K562 (cell line): ENCODE measurements at regions not wholly inside any gene's neighbourhood (a gene's known extent, or its start where the extent isn't known, plus 50 kb on each side); places are given as distances from the start of the nearest gene placed in this dataset.

Experiments used
- ATAC-seq: fragments of 200-7000 bp; cut with Tn5 transposase; 3 replicates; pipeline ENCODE4 v1.9.1; 2020; ENCODE audit warnings: moderate library complexity
- BruUV-seq: library from RNA; stranded (reverse); fragments of 400-500 nt; replicated peaks from 2 replicates; lab custom pipeline; 2021; lab: Mats Ljungman, UMichigan
- CTCF ChIA-PET: fragments of 300-600 bp; formaldehyde crosslinking; extraction: SDS; loops from one replicate; lab custom pipeline; 2021; ENCODE audit warnings: low intra/inter-chr PET ratio; lab: Yijun Ruan, JAX
- POLR2A ChIA-PET: fragments of 300-600, 350-650 bp; sonication (Branson Sonifier 250); formaldehyde crosslinking; extraction: SDS; loops from one replicate; lab custom pipeline; 2021; ENCODE audit warnings: antibody characterized with exemption, inconsistent platforms; lab: Yijun Ruan, JAX
- DNase-seq, 4 experiments: peaks; one replicate each; pipeline versions ENCODE4 v3.0.0 to v3.0.0-alpha.2; 2011 to 2018; ENCODE audit warnings: low spot score in 3 of 4, mixed read lengths in 3 of 4; ENCODE audit errors: extremely low read depth in 1 of 4
- FAIRE-seq: peaks from 2 replicates; lab custom pipeline; 2011; peaks lifted over from hg19 to GRCh38; lab: Jason Lieb, UNC
- H2AFZ ChIP-seq: 2 replicates; pipeline ENCODE4 v1.6.0; 2011; ENCODE audit warnings: low read depth, low read length, control low read depth, inconsistent platforms
- H3K27ac ChIP-seq: fragments of 200-600 bp; 3 replicates; pipeline ENCODE4 v1.8.0; 2011; ENCODE audit warnings: low read depth, mild to moderate bottlenecking, control low read depth, inconsistent platforms, low read length, moderate library complexity, mixed read lengths; ENCODE audit errors: extremely low read depth
- H3K27me3 ChIP-seq, 2 experiments: fragments of 300-600 bp in 1 of 2; 2 replicates in 1 of 2; 3 replicates in 1 of 2; pipeline versions ENCODE4 v1.6.0 to v1.8.0; 2011; ENCODE audit warnings: inconsistent platforms in 2 of 2, low read length in 2 of 2, mild to moderate bottlenecking in 1 of 2, mixed read lengths in 1 of 2, moderate library complexity in 1 of 2; ENCODE audit not compliant: control insufficient read depth in 2 of 2, insufficient read depth in 2 of 2
- H3K36me3 ChIP-seq: fragments of 300-600 bp; 3 replicates; pipeline ENCODE4 v1.8.0; 2011; ENCODE audit warnings: mild to moderate bottlenecking, low read length, inconsistent platforms; ENCODE audit not compliant: control insufficient read depth, insufficient read depth
- H3K4me1 ChIP-seq, 2 experiments: fragments of 200-600 bp in 1 of 2; replicated peaks in 1 of 2; 2 replicates in 1 of 2; 3 replicates in 1 of 2; pipeline versions ENCODE4 v1.5.1 to v1.8.0; 2011; ENCODE audit warnings: inconsistent platforms in 2 of 2, low read length in 2 of 2, mild to moderate bottlenecking in 1 of 2, mixed read lengths in 1 of 2, moderate library complexity in 1 of 2; ENCODE audit not compliant: control insufficient read depth in 2 of 2, insufficient read depth in 2 of 2
- H3K4me2 ChIP-seq: 2 replicates; pipeline ENCODE4 v1.6.1; 2011; ENCODE audit warnings: low read length, control low read depth, inconsistent platforms, mixed read lengths; ENCODE audit not compliant: insufficient read depth
- H3K4me3 ChIP-seq: fragments of 200-600 bp; sonication (generic), shearing (Covaris generic); 2 replicates; pipeline ENCODE4 v1.5.1; 2016; ENCODE audit warnings: control low read depth, inconsistent platforms
- H3K79me2 ChIP-seq: fragments of 200-600 bp; 3 replicates; pipeline ENCODE4 v1.8.0; 2011; ENCODE audit warnings: low read length, inconsistent platforms; ENCODE audit not compliant: control insufficient read depth, insufficient read depth
- H3K9ac ChIP-seq, 2 experiments: 2 replicates each; pipeline versions ENCODE4 v1.6.0 to v1.6.1; 2011; ENCODE audit warnings: low read depth in 2 of 2, low read length in 2 of 2, control low read depth in 1 of 2, inconsistent platforms in 1 of 2, mild to moderate bottlenecking in 1 of 2, mixed read lengths in 1 of 2; ENCODE audit not compliant: insufficient read depth in 1 of 2
- H3K9me1 ChIP-seq: one replicate; pipeline ENCODE4 v1.6.0; 2011; ENCODE audit warnings: inconsistent platforms, mild to moderate bottlenecking, low read length, moderate library complexity; ENCODE audit not compliant: control insufficient read depth, insufficient read depth
- H3K9me3 ChIP-seq: replicated peaks from 2 replicates; pipeline ENCODE4 v1.5.1; 2011; ENCODE audit warnings: low read depth, low read length, inconsistent platforms; ENCODE audit not compliant: control insufficient read depth, insufficient read depth
- H4K20me1 ChIP-seq: replicated peaks from 2 replicates; pipeline ENCODE4 v1.6.1; 2011; ENCODE audit warnings: low read length, inconsistent platforms, mixed read lengths; ENCODE audit not compliant: control insufficient read depth, insufficient read depth
- ARHGAP35 ChIP-seq: fragments of 450-650 bp; IDR thresholded peaks from 2 replicates; pipeline ENCODE4 v1.6.1; 2018; ENCODE audit not compliant: partially characterized antibody
- CEBPB ChIP-seq: fragments of 450-650 bp; IDR thresholded peaks from 2 replicates; pipeline ENCODE4 v1.6.1; 2016; ENCODE audit warnings: missing genetic modification characterization, missing compliant biosample characterization
- CHAMP1 ChIP-seq: fragments of 450-650 bp; IDR thresholded peaks from 2 replicates; pipeline ENCODE4 v1.6.1; 2016; ENCODE audit warnings: mild to moderate bottlenecking
- E2F3 ChIP-seq: fragments of 250-450 bp; sonication (Bioruptor Pico); IDR thresholded peaks from 2 replicates; pipeline ENCODE4 v1.4.0; 2020; ENCODE audit warnings: mild to moderate bottlenecking
- GABPB1 ChIP-seq: sonication (generic); formaldehyde crosslinking; IDR thresholded peaks from 2 replicates; pipeline ENCODE4 v1.8.0; 2022; ENCODE audit warnings: mild to moderate bottlenecking, missing genetic modification reagents
- HES1 ChIP-seq: fragments of 450-650 bp; IDR thresholded peaks from 2 replicates; pipeline ENCODE4 v1.6.1; 2016; ENCODE audit warnings: low read depth, mild to moderate bottlenecking, moderate library complexity
- HMG20B ChIP-seq: fragments of 250-450 bp; sonication (Bioruptor Pico); IDR thresholded peaks from 2 replicates; pipeline ENCODE4 v1.5.0; 2021; ENCODE audit warnings: mild to moderate bottlenecking
- NR3C1 ChIP-seq: sonication (generic); formaldehyde crosslinking; IDR thresholded peaks from 2 replicates; pipeline ENCODE4 v1.8.1; 2022; ENCODE audit warnings: missing genetic modification reagents
- PHF8 ChIP-seq: fragments of 200-600 bp; sonication (generic); IDR thresholded peaks from 2 replicates; pipeline ENCODE4 v1.6.1; 2012; ENCODE audit warnings: mixed run types, mild to moderate bottlenecking, inconsistent platforms, low read length, moderate library complexity, borderline replicate concordance
- RBM34 ChIP-seq: fragments of 200-400 bp; formaldehyde crosslinking; IDR thresholded peaks from 2 replicates; pipeline ENCODE4 v1.6.1; 2018; ENCODE audit warnings: low read length, borderline replicate concordance; ENCODE audit not compliant: insufficient read depth
- SFPQ ChIP-seq: fragments of 200-400 bp; formaldehyde crosslinking; IDR thresholded peaks from 2 replicates; pipeline ENCODE4 v1.6.1; 2017; ENCODE audit warnings: mild to moderate bottlenecking, low read depth, low read length, moderate library complexity
- SNIP1 ChIP-seq: fragments of 450-650 bp; IDR thresholded peaks from 2 replicates; pipeline ENCODE4 v1.7.1; 2017; ENCODE audit warnings: low read depth, mild to moderate bottlenecking
- STAT5A ChIP-seq: IDR thresholded peaks from 2 replicates; pipeline ENCODE4 v1.6.1; 2012; ENCODE audit warnings: low read length, inconsistent platforms, borderline replicate concordance
- TBP ChIP-seq: optimal IDR thresholded peaks from 2 replicates; pipeline ENCODE3; 2011; ENCODE audit warnings: low read depth, low read length, improper control_type of control experiment
- U2AF2 ChIP-seq: fragments of 200-400 bp; formaldehyde crosslinking; optimal IDR thresholded peaks from 2 replicates; pipeline ENCODE3; 2017; ENCODE audit warnings: low read depth, mild to moderate bottlenecking, low read length
- ZNF395 ChIP-seq: fragments of 200-800 bp; sonication (Bioruptor generic); IDR thresholded peaks from 2 replicates; pipeline ENCODE4 v1.6.1; 2017; ENCODE audit warnings: missing genetic modification characterization, missing compliant biosample characterization
- ZNF707 ChIP-seq: fragments of 250-450 bp; sonication (Bioruptor Pico); conservative IDR thresholded peaks from 2 replicates; pipeline ENCODE4 v1.8.0; 2022; ENCODE audit warnings: inconsistent platforms, mild to moderate bottlenecking, moderate library complexity
- WGBS: fragments of 100-300 bp; shearing (Covaris generic); methylation state at CpG from one replicate; pipeline ENCODE4 v1.1.6; 2016; ENCODE audit warnings: low coverage, mixed read lengths; ENCODE audit not compliant: insufficient coverage; ENCODE audit errors: missing lambda C conversion rate; 5-methylcytosine and 5-hydroxymethylcytosine counted together
- in situ Hi-C: fragments of 300-500 bp; cut with MboI; formaldehyde crosslinking; loops from 4 replicates; pipeline ENCODE4 v1.15.0; 2018; ENCODE audit warnings: inconsistent platforms, mixed read lengths
- intact Hi-C: fragments of 100-400 bp; cut with micrococcal nuclease; formaldehyde crosslinking; loops from 2 replicates; pipeline ENCODE4 v1.14.2; 2022

- no peak for TF ChIP-seq ZNF395 (CRISPR knock-in tag)
- TF ChIP-seq CEBPB = no peak
- TF ChIP-seq TBP = no peak
- no peak for TF ChIP-seq NR3C1 (CRISPR knock-in tag)
- TF ChIP-seq, all 486 proteins: peak for 0
Observed at GRCh38 chr5:21689587-21689986, 1163.6 kb downstream of the CDH12 start (continued).

GRCh38 chr5:21688655-21689054, 1164.5 kb downstream of the CDH12 start:
- POLR2A ChIA-PET = no interaction called here
- Histone ChIP-seq H3K4me3 (no peak overlapping the region), H3K4me1 (no peaks in the 10 kb centered on the region), H3K4me2 (no peak overlapping the region), H3K9ac (no peak overlapping the region), H3K9me1 (no peaks in the 10 kb centered on the region), H2AFZ (no peak overlapping the region), H3K9me3 (no peaks in the 10 kb centered on the region), H4K20me1 (no peaks in the 10 kb centered on the region), H3K79me2 (no peaks in the 10 kb centered on the region), H3K27ac (no peak overlapping the region), H3K27me3 (no peaks in the 10 kb centered on the region), H3K36me3 (no peaks in the 10 kb centered on the region)
- CTCF ChIA-PET = no interaction called here
- no peak for ATAC-seq
- DNase-seq = no peak
- 0% methylated on average over 1 of the region's 1 CpG for WGBS
- no peak for FAIRE-seq
- intact Hi-C loops (no loop called here), in situ Hi-C loops (no loop called here)
- no TSS peak for BruUV-seq
- TF ChIP-seq SFPQ = no peak
- TF ChIP-seq HES1 = no peak
- no peak for TF ChIP-seq PHF8
- no peak for TF ChIP-seq RBM34
- no peak for TF ChIP-seq HMG20B
- TF ChIP-seq E2F3 (CRISPR knock-in tag) = no peak
- no peak for TF ChIP-seq SNIP1
- no peak for TF ChIP-seq GABPB1
- no peak for TF ChIP-seq CHAMP1
- TF ChIP-seq STAT5A = no peak
- TF ChIP-seq ARHGAP35 = no peak
- no peak for TF ChIP-seq ZNF707
- TF ChIP-seq U2AF2 = no peak
